Astrocyte of the spinal cord (primary cell): ENCODE measurements at regions not wholly inside any gene's neighbourhood (a gene's known extent, or its start where the extent isn't known, plus 50 kb on each side); places are given as distances from the start of the nearest gene placed in this dataset.

ENCODE experiments used
- DNase-seq: peaks from one replicate; pipeline ENCODE4 v3.0.0; 2011; ENCODE audit warnings: low read depth, low spot score
- H3K4me3 ChIP-seq: 2 replicates; pipeline ENCODE4 v1.5.1; 2011; ENCODE audit warnings: low read depth, mild to moderate bottlenecking, low read length, moderate library complexity
- in situ Hi-C: cut with HindIII; loops from 2 replicates; pipeline ENCODE4 v1.10.0; 2017; ENCODE audit warnings: low sequenced_read_pairs
- TF ChIP-seq, protein P1 (sequence below): IDR thresholded peaks from 2 replicates; pipeline ENCODE4 v1.5.1; 2012; ENCODE audit warnings: low read depth, mild to moderate bottlenecking, low read length, inconsistent platforms

DNA sequence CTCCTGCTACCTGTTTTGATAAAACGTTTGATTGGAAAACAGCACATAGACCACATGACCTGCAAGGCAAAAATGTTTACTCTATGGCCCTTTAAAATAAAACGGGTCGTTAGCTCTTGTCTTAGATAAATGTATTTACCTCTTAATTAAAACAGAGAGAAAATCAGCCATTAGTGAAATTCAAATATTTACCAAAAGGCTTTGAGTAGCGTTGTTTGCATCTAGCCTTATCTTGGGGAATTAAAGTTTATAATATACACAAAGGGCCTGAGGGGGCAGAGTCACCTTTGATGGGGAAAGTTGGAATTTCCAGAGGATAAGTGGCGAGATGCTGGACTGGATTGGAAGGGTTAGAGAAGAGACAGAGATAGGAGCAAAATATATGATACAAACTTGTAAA, 111.3 kb downstream of the FBXO4 start:
- TF ChIP-seq, protein P1, sequence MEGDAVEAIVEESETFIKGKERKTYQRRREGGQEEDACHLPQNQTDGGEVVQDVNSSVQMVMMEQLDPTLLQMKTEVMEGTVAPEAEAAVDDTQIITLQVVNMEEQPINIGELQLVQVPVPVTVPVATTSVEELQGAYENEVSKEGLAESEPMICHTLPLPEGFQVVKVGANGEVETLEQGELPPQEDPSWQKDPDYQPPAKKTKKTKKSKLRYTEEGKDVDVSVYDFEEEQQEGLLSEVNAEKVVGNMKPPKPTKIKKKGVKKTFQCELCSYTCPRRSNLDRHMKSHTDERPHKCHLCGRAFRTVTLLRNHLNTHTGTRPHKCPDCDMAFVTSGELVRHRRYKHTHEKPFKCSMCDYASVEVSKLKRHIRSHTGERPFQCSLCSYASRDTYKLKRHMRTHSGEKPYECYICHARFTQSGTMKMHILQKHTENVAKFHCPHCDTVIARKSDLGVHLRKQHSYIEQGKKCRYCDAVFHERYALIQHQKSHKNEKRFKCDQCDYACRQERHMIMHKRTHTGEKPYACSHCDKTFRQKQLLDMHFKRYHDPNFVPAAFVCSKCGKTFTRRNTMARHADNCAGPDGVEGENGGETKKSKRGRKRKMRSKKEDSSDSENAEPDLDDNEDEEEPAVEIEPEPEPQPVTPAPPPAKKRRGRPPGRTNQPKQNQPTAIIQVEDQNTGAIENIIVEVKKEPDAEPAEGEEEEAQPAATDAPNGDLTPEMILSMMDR: no peak
- in situ Hi-C loops: no loop called here
- no peak for DNase-seq
- H3K4me3 ChIP-seq: no peak overlapping the region

DNA sequence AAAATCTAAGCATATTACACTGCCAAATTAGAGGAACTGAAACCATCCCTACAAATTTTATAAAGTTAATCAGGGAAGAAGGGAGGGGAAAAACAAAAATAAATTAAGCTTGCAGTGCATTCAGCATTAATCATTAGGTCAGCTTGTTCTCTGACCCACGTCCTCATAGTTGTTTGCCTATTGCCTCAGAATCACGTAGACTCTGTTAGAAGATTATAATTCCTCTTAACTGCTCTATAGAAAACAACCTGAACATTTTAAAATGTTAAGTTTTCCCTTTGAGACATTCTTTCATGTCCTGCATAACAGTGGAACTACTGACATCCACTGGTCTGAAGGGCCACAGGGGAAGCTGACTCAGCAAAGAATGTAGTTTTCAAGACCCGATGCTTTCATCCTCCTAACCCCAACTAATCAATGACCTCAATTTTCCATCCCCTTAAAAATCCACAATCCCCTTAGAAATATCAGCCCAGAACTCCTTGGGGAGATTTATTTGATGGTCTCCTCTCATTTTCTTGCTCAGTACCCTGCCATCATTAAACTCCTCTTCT, 112.4 kb downstream of the FBXO4 start:
- TF ChIP-seq, protein P1: no peak
- no peak for DNase-seq
- in situ Hi-C loops: no loop called here
- no peak overlapping the region for H3K4me3 ChIP-seq

DNA sequence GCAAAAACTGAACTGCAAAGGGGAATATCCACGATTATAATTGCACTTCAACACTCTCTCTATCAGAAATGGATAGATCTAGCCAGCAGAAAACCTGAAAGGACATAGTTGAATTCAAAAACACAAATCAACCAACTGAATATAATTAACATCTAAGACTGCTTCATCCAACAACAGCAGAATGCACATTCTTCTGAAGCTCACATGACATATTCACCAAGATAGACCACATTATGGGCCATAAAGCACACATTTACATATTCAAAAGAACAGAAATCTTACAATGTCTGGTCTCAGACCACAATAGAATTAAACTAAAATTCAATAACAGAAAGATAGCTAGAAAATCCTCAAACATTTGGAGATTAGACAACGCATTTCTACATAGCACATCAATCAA, 118.3 kb downstream of the FBXO4 start:
- no peak for DNase-seq
- H3K4me3 ChIP-seq: no peak overlapping the region
- in situ Hi-C loops: no loop called here
- TF ChIP-seq, protein P1: no peak

DNA sequence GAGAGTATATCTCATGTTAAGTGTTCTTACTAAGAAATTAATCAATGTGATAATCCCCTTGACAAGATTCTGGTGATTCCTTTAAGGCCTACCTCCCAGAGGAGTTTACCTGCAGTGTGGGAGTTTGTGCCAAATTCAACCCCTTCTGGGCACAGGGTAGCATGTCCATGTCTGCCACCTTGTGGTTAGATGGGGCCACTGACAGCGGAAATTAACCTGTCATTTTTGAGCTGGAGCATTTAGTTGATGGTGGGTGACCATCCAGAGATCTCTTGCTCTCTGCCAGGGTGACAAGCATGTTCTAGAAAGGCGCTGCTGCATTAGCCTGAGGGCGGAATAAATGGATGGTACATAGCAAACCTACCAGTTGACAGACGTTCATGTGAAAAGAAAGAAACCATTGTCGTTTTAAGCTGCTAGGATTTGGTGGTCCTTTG, 132.2 kb downstream of the FBXO4 start:
- DNase-seq: peak; percentile 37
- in situ Hi-C loops: no loop called here
- no peak overlapping the region for H3K4me3 ChIP-seq
- TF ChIP-seq, protein P1: peak; percentile 80

DNA sequence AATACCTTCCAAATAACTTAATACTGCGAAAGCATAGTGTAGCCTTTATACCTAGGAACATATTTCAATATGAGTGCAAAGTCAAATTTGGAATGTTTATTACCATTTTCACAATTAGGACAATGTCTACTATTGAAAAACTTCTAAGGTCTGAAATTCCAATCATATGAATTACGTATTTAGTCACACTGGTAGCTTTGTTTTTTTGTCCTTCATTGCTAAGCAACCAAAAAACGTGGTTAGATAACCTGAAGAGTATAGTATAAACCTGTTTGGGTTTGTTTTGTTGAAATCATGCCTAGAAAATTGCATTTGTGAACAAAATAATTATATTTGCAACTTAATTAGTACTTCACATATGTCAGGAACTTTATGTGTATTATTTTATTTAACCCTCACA, 134.2 kb downstream of the FBXO4 start:
- in situ Hi-C loops: no loop called here
- H3K4me3 ChIP-seq: no peak overlapping the region
- TF ChIP-seq, protein P1: no peak
- peak; percentile 25 for DNase-seq

DNA sequence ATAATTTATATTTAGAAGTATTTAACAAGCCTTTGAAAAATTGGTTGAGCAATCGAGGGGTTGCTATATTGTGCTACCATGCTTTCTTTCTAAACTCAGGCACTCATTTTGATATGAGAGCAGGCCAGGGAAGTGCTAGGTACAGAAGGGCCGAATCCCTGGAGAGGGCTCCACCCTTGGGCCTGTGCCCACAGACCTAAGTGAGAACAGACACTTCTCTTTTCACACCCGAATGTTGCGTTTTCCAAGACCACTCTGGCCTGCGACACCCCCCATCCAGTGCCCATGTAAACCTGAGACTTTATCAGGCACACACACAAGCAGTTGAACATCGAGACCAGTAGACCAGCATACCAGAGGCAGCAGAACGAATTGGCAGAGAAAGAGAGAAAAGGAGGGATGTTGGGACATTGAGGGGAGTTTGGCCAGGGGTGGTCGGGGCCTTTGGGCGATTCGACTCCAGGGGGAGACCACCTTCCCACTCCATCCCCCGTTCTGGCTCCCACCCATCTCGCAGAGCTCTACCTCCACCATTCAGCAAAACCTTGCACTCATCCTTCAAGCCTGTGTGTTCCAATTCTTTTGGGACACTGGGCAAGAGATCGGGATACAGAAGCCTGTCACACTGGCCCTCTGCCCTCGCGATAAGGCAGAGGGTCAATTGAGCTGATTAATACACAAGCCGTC, 134.8 kb downstream of the FBXO4 start:
- in situ Hi-C loops: no loop called here
- no peak for DNase-seq
- TF ChIP-seq, protein P1: no peak
- no peak overlapping the region for H3K4me3 ChIP-seq
